Stimulated activated CD8-positive, alpha-beta memory T cell treated with anti-CD3 and anti-CD28 coated beads, Interleukin-4, amount 100 ng/mL, for 48 hours (primary cell): ENCODE measurements at regions not wholly inside any gene's neighbourhood (a gene's known extent, or its start where the extent isn't known, plus 50 kb on each side); places are given as distances from the start of the nearest gene placed in this dataset.
"Not testable (repeated sequence)": the region's sequence is repeated elsewhere in the genome, so short reads cannot be mapped to it uniquely, and the experiment has no call there.

Source experiments
- DNase-seq: peaks from one replicate; pipeline ENCODE4 v3.0.0-alpha.2; 2020

DNA sequence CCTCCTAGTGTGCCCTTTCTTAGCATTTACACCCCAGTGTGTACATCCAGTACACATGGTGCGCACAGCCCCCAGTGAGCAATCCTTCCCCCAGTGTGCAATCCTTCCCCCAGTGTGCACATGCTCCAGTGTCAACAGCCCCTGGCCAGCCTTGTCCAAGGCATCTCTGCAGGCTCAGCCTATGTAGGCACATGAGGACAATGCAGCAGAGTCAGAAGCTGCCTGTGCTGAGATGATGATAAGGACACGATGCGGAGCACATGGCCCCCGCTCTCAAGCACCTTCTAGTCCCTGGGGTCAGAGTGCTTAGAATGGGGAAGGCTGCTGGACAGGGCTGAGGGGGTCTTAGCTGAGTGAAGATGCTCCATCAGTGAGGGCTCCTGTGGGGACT lies 69.8 kb downstream of the GADD45G start:
- DNase-seq, result no peak

DNA sequence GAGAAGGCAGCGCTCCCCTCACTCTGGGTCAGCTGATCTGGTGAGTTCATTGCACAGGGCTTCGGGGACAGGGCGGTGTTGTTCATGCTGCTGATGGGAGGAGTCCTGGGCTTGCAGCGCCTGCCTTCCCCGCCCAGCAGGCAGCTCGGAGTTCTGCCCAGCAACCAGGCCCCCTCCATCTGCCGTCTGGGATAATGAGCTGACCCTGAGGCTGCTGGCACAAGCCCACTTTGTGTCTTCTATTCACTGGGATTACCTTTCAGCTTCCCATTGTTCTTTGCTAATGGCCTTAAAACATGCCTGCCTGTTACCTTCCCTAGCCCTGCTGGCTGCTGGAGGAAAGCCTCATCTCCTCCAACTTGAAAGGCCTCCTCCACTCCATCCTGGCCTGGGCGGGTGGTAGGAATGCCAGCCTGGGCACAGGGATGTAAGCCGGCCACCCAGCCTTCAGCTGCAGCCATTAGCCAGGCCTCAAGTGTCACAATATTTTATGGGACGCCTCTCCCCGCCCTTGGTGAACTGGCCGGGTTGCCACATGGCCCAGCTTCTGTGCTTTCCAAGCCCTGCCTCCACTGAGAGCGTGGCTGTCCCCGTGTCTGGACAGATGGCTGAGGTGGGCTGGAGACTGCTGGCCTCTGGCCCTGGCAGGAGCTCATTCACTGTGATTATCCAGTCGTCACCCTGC lies 70.4 kb downstream of the GADD45G start:
- DNase-seq, result no peak

GRCh38 chr9:89676281-89676680 lies 71.5 kb downstream of the GADD45G start:
- DNase-seq, result no peak

- DNase-seq, result no peak
Observed at GRCh38 chr9:89677702-89678395, 73.0 kb downstream of the GADD45G start.

DNA sequence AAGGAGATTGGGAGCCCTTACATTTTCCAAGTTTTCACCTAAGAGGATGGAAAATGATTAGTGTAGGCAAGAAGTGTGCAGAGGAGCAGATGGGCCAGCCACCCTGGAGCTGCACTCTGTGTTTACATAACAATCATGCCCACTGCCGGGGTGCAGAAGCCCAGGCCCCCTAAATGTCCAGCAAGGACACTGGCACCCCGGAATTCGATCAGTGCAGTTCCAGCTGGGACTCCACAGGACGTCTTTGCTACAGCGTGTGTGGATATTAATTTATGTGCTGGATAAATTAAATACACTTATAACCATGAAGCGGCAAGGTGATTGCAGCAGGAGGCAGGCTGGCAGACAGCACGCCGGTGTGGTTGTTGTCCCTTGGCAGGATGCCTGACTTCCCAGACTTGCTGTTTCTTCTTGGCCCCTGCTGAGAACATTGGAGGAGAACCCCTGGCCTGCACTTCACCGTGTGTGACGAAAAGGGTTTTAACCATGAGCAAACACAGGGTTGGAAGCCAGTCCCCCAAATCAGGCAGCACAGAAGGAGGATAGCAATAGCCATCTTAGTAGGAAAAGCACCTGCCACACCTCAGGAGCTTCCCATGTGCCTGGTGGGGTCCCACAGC lies 73.7 kb downstream of the GADD45G start:
- DNase-seq, result no peak

GRCh38 chr9:89679016-89679415 lies 74.2 kb downstream of the GADD45G start:
- DNase-seq, result no peak

GRCh38 chr9:89679581-89679980 lies 74.8 kb downstream of the GADD45G start:
- no peak for DNase-seq

DNA sequence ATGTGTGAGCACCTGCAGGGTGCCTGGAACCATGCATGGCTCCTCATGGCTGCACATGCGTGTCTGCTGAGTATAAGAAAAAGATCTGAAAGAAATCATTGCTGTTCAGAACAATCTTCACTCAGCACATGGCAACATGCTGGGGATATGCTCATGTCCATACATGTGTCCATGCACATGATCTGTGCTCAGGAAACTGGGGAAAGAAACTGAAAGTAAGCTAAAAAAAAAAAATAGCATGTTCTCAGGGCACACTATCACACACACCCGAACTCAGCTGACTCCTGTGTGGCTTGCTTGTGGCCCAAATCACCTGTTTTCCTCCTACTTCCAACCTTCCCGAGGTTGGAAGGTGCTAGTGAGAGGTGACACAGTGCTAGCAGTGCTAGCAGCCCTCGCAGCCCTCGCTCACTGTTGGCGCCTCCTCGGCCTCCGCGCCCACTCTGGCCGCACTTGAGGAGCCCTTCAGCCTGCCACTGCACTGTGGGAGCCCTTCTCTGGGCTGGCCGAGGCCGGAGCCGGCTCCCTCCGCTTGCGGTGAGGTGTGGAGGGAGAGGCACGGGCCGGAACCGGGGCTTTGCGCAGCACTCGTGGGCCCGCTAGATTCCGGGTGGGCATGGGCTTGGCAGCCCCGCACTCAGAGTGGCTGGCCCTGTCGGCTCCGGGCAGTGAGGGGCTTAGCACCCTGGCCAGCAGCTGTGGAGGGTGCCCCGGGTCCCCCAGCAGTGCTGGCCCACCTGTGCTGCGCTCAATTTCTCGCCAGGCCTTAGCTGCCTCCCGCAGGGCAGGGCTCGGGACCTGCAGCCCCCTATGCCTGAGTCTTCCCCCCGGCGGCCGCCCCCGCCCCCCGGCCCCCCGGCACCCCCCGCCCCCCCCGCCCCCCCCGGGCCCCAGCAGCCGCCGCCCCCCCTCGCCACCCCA lies 76.0 kb downstream of the GADD45G start:
- DNase-seq, result no peak

DNA sequence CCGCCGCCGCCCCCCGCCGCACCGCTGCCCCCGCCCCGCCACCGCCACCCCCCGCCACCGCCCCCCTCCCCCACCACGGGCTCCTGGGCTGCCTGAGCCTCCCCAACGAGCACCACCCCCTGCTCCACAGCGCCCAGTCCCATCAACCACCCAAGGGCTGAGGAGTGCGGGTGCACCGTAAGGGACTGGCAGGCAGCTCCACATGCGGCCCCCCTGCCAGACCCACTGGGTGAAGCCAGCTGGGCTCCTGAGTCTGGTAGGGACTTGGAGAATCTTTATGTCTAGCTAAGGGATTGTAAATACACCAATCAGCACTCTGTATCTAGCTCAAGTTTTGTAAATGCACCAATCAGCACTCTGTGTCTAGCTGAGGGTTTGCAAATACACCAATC lies 76.7 kb downstream of the GADD45G start:
- not testable (repeated sequence) for DNase-seq

DNA sequence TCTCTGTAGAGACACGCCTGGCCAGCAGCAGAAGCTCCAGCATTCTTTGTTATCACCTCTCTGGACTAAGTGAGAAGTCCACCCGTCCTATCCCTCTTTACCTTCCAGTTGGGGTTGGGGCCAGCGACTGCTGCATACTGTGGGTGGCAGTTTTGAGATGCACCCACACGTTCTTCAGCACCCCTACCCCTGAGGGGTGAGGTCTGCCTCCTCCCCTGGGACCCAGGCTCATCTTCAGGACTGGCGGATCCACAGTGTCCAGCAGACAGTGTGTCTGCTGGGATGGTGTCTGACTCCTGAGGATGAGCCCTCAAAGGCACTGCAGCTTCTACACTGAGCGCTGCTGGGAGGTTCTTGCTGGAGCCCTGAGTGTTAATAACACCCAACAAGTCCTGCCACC lies 78.8 kb downstream of the GADD45G start:
- no peak for DNase-seq

DNA sequence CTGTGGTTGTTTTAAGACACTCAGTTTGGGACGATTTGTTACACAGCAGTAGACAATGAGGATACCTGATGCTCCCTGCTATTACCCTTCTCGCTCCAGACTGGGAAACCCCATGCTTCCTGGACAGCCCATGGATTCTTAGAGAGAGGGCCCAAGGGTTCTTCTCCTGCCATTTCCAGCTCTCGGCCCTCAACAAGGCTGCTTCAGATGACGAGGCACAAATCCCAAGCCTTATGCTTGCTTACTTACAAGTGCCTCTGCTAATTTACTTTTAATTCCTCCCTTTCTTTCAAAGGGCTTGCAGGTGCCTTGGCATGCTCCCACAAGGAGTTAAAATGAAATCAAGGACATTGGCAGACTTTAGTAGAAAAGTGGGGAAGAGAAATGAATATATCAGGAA lies 79.4 kb downstream of the GADD45G start:
- no peak for DNase-seq

DNA sequence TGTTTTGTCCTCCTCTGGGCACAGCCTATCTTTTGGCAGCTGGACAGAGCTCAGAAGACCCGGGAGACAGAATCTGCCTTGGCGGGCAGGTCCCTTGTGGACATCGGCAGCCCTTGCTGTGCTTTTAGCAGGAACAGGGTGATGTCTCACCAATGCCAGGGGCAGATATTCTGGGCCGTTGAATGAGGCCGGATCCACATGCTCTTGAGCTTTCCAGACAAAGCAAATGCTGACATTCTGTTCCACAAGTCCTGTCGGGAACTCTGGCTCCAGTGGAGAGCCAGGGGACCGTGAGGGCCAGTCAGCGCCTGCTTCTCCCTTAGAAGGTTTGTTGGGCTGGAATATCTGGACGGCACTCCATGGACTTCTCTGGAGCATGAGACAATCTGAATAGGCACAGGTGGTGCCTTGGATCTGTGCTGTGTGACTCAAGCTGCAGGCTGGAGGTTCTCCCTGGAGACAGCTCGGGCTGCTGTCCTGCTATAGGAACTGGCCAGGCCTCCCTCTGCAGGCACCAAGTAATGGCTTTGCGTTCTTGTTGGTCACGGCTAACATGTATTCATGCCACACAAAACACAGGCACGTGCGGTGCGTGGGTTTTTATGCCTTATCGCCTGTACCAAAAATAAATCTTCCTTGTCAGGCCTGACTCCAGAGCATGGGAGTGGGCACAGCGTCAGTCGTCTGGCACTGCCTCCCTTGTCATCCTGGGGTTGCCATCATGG lies 80.3 kb downstream of the GADD45G start:
- DNase-seq, result no peak

DNA sequence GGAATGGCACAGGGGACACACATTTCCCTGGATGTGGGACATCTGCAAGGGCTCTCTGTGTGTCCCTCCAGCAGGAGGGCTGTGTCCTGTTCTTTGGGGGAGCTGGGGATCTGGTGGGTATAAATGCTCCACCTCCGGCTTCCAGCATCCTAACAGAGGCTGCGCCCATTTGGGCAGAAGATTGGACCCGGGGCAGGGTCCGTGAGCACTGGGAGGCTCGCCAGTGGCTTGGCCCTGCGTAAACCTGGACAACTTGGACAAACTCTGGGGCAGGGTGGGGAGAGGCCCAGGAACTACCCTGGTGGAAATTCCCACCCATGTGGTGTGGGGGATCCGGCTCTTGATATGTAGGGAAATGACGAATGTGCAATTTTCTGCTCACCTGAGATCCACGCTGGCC lies 80.9 kb downstream of the GADD45G start:
- no peak for DNase-seq

GRCh38 chr9:89686126-89686525 lies 81.3 kb downstream of the GADD45G start:
- no peak for DNase-seq

- no peak for DNase-seq
Observed at GRCh38 chr9:89686621-89687020, 81.8 kb downstream of the GADD45G start.

DNA sequence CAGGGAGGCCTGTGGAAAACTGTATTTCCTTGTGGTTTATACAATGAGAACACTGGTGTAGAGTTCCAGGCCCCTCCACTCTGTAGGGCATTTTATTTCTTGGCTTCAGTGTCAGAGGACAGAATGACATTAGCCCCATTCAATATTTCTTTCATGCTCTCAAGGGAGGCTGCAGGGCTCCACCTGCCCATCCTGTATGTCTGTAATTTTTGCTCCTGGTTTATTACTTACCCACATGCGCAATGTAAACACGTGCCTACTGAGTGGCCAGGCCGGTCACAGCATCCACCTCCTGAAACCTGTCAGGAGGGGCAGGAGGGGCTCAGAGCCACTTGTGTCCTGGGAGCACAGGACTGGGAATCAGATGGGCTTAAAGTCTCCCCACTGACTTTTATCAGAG lies 82.4 kb downstream of the GADD45G start:
- no peak for DNase-seq

DNA sequence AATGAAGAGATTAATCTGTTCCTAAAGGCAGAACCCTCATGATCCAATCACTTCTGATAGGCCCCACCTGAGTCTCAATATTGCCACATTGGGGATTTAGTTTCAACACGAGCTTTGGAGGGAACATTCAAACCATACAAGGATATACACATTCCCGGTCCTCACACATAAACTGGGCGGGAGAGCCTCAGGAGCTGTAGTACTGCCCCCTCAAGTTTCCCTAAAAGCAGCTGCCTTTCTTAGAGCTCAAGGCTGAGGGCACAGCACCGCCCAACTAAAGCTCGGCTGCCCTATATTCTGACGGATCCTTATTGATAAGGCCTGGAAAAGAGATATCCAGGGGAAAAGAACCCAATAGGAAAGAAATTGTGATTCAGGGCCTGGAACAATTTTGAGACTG lies 83.0 kb downstream of the GADD45G start:
- no peak for DNase-seq

GRCh38 chr9:89689321-89689720 lies 84.5 kb downstream of the GADD45G start:
- not testable (repeated sequence) for DNase-seq

DNA sequence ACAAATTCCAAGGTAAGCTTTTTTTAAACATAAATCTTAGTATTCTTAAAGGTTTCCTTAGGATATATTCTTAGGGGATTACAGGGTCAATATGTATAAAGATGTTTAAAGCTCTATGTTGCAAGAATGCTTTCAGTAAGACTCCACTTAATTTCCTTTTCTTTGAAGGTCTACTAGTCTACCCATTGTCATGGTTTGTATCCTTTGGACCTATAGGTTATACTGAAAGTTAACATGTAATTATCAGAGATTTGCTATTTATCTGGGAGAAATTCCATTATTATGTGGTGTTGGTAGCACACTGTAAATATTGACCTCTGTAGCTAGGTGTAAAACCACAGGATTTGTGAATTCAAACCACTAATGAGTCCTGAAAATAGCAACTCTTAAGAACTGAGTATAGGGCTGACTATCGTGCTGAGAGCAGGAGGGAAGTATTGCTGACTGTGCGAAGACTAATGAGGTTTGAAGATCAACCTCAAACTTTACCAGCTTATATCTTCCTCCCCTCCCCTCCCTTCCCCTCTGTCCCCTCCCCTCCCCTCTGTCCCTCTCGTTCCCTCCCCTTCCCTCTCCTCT lies 85.6 kb downstream of the GADD45G start:
- DNase-seq, result no peak

- no peak for DNase-seq
Observed at GRCh38 chr9:89695441-89695891, 90.7 kb downstream of the GADD45G start.

DNA sequence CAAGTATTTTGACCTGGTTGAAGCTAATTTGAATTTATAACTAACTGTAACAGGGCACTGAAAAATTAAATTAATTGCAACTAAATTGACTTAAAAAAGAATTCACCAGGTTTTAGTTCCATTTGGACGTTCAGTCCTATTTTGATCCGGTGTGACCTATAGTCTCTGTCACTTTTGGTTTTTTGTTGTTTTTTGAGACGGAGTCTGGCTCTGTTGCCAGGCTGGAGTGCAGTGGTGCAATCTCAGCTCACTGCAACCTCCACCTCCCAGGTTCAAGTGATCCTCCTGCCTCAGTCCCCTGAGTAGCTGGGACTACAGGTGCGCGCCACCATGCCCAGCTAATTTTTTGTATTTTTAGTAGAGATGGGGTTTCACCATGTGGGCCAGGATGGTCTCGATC lies 91.2 kb downstream of the GADD45G start:
- not testable (repeated sequence) for DNase-seq

DNA sequence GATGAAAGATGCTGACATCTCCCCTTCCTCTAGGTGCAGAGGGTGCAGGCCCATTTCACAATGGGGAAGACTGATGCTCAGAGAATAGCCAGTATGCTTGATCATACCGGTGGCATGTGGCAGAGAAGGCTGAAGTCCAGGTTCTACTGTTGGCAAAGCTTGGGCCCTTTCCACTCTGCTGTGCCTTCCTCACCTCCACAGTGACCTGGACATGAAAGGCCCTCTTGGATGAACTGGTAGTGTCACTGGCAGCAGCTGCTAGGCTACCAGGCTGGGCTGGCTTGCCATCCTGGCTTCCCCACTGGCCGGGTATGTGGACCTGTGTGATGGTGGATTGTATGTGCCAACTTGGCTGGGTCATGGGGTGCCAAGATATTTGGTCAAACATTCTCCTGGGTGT lies 92.0 kb downstream of the GADD45G start:
- no peak for DNase-seq
